ENCODE measurements at regions not wholly inside any gene's neighbourhood (a gene's known extent, or its start where the extent isn't known, plus 50 kb on each side); places are given as distances from the start of the nearest gene placed in this dataset.

DNA sequence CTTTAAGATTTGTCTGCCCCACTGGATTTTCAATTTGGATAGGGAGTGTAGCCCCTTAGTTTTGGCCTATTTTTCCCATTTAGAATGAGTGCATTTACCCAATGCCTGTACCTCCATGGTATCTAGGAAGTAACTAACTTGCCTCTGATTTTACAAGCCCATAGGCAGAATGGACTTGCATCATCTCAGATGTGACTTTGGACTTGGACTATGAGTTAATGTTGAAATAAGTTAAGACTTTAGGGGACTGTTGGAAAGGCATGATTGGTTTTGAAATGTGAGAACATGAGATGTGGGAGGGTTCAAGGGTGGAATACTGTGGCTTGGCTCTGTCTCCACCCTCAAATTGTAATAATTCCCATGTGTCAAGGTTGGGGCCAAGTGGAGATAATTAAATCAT, 2480.2 kb downstream of the PCDH7 start:
- TF ChIP-seq, protein P1, sequence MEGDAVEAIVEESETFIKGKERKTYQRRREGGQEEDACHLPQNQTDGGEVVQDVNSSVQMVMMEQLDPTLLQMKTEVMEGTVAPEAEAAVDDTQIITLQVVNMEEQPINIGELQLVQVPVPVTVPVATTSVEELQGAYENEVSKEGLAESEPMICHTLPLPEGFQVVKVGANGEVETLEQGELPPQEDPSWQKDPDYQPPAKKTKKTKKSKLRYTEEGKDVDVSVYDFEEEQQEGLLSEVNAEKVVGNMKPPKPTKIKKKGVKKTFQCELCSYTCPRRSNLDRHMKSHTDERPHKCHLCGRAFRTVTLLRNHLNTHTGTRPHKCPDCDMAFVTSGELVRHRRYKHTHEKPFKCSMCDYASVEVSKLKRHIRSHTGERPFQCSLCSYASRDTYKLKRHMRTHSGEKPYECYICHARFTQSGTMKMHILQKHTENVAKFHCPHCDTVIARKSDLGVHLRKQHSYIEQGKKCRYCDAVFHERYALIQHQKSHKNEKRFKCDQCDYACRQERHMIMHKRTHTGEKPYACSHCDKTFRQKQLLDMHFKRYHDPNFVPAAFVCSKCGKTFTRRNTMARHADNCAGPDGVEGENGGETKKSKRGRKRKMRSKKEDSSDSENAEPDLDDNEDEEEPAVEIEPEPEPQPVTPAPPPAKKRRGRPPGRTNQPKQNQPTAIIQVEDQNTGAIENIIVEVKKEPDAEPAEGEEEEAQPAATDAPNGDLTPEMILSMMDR (IDR thresholded peaks at IDR 0.05), result no peak
- no peak for ATAC-seq (ENCODE audit: low FRiP score)

DNA sequence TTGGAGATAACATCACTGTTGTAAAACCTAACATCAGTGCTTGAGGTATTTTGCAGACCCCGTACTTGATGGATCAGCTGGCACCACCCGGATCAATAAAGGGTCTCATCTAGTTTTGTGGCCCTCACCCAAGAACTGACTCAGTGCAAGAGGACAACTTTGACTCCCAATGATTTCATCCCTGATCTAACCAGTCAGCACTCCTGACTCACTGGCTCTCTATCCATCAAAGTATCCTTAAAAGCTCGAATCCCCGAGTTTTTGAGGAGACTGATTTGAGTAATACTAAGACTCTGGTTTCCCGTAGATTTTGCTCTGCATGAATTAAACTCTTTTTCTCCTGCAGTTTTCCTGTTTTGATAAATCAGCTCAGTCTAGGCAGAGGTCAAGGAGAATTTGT, 2498.1 kb downstream of the PCDH7 start:
- ATAC-seq (ENCODE audit: low FRiP score) (no peak), DNase-seq (ENCODE audit: low spot score) (no peak)
- TF ChIP-seq, protein P1 (IDR thresholded peaks at IDR 0.05), result no peak

More for the DNA sequence above, 2480.2 kb downstream of the PCDH7 start:
- DNase-seq (ENCODE audit: low spot score), result no peak

DNA sequence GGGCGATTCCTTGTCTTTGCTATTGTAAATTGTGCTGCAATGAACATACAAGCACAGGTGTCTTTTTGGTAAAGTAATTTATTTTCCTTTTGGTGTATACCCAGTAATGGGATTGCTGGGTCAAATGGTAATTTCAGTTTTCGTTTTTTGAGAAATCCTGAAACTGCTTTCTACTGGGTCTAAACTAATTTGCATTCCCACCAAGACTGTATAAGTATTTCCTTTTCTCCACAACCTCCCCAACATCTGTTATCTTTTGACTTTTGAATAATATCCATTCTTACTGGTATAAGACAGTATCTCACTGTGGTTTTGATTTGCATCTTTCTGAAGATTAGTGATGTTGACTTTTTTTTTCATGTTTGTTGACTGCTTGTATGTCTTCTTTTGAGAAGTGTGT, 2506.0 kb downstream of the PCDH7 start:
- DNase-seq (ENCODE audit: low spot score) (no peak), ATAC-seq (ENCODE audit: low FRiP score) (no peak)
- TF ChIP-seq, protein P1 (IDR thresholded peaks at IDR 0.05), result no peak

DNA sequence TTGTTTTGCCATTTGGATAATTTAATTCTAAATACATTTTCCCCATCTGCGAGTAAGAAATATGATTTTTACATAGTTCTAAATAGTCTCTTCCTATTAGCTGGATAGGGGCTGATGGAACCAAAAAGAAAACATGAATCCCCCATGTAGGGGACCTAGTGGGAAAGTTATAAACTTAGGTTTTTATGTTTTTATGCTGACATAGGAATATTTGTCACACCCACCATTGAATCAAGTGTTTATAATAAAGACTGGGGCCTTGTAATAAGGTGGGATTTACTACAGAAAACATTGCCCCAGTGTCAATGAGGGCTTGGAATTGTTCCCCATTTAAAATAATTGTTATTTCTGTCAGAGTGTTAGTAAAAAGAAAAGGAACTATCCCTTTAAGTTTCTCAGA, 2506.6 kb downstream of the PCDH7 start:
- TF ChIP-seq, protein P1 (IDR thresholded peaks at IDR 0.05), result no peak
- ATAC-seq (ENCODE audit: low FRiP score) (no peak), DNase-seq (ENCODE audit: low spot score) (no peak)

DNA sequence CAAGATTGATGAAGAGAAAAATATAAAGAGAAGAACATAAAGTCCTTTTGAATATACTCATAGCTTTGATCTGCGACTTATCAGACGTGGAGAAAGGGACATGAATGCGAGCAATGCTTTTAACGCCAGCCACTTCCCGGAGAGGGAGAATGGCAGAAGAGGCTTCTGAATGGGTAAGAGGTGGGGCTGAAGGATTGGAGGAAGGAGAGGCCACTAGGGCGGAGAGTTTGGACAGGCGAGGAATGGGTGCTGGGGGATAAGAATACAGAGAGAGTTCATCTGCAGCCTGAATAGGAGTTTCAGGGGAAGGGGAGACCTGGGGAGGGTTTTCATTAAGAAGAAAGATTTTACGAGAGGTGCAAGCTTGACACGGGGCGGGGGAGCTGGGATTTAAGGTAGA, 2534.9 kb downstream of the PCDH7 start:
- DNase-seq (ENCODE audit: low spot score), result no peak
- TF ChIP-seq, protein P1 (IDR thresholded peaks at IDR 0.05), result no peak
- no peak for ATAC-seq (ENCODE audit: low FRiP score)

DNA sequence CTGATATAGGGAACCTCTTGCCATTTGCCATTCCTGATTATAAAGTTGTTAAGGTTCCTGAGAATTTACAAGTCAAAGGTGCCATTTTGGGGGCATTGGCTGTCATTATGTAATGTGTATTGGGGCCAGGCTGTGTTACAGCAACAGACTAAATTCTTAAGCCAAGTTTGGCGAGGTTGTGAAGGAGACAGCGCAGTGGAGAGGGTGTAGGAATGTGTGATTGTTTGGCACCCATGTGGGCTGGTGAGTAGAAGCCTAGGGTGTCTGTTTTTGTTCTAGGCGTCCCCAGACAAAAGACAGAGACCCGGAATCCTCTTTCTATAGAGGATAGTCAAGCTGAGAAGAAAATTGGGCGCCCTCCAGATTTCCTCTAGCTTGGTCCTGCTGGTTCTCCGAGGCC, 2535.3 kb downstream of the PCDH7 start:
- ATAC-seq (ENCODE audit: low FRiP score), result no peak
- no peak for DNase-seq (ENCODE audit: low spot score)
- TF ChIP-seq, protein P1 (IDR thresholded peaks at IDR 0.05), result no peak

DNA sequence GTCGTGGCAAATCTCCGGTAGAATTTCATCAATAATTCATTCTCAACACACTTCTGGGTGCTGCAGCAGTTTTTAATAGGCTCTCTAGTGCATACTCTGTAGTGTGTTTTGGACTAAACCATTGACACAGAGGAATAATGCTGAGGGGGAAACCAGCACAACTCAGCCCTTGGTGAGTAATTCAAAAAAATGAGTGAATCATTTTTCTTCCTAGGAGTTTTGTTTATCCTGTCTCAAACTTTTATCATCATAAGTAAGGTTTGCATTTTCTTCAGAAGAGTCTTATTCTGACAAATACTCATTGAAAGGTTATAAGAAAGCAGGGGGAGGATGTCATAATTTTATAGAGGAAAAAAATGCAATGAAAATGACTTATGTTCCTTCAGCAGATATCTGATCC, 2542.7 kb downstream of the PCDH7 start:
- TF ChIP-seq, protein P1 (IDR thresholded peaks at IDR 0.05), result no peak
- no peak for ATAC-seq (ENCODE audit: low FRiP score)
- no peak for DNase-seq (ENCODE audit: low spot score)

All from omental fat pad (tissue), 3 donors.